Activated CD4-positive, CD25-positive, alpha-beta regulatory T cell (primary cell): ENCODE measurements at regions not wholly inside any gene's neighbourhood (a gene's known extent, or its start where the extent isn't known, plus 50 kb on each side); places are given as distances from the start of the nearest gene placed in this dataset.

Experiments
- DNase-seq, 4 experiments: peaks; one replicate each; lab custom pipeline; 2025; lab: John Stamatoyannopoulos, UW

- no peak for DNase-seq
Observed at GRCh38 chr1:2887941-2888855, 86.7 kb upstream of the TTC34 start.

GRCh38 chr1:2890221-2890850 is 88.8 kb upstream of the TTC34 start:
- DNase-seq = no peak

- no peak for DNase-seq
Observed at GRCh38 chr1:2891923-2892448, 90.5 kb upstream of the TTC34 start.

- DNase-seq = no peak
Observed at GRCh38 chr1:2893473-2894120, 92.1 kb upstream of the TTC34 start.

- DNase-seq = peak in 1 of 4 experiments; percentile 11
Observed at GRCh38 chr1:2894381-2895041, 93.0 kb upstream of the TTC34 start.

GRCh38 chr1:2896824-2897223 is 95.3 kb upstream of the TTC34 start:
- DNase-seq = no peak

- DNase-seq = no peak
Observed at GRCh38 chr1:2903226-2903625, 101.7 kb upstream of the TTC34 start.

- no peak for DNase-seq
Observed at GRCh38 chr1:2904191-2904590, 102.7 kb upstream of the TTC34 start.

- no peak for DNase-seq
Observed at GRCh38 chr1:2905356-2905755, 103.9 kb upstream of the TTC34 start.

GRCh38 chr1:2906085-2906484 is 104.6 kb upstream of the TTC34 start:
- DNase-seq = no peak

- DNase-seq = no peak
Observed at GRCh38 chr1:2906620-2907019, 105.1 kb upstream of the TTC34 start.

- no peak for DNase-seq
Observed at GRCh38 chr1:2907051-2907450, 105.6 kb upstream of the TTC34 start.

GRCh38 chr1:2908081-2908480 is 106.6 kb upstream of the TTC34 start:
- DNase-seq = no peak

GRCh38 chr1:2908561-2908960 is 107.1 kb upstream of the TTC34 start:
- no peak for DNase-seq

- no peak for DNase-seq
Observed at GRCh38 chr1:2909797-2910196, 108.3 kb upstream of the TTC34 start.

GRCh38 chr1:2910211-2910610 is 108.7 kb upstream of the TTC34 start:
- no peak for DNase-seq

- no peak for DNase-seq
Observed at GRCh38 chr1:2911421-2912178, 109.7 kb upstream of the ACTRT2 start.

GRCh38 chr1:2912424-2913061 is 108.7 kb upstream of the ACTRT2 start:
- no peak for DNase-seq

- DNase-seq = no peak
Observed at GRCh38 chr1:2913091-2913490, 108.2 kb upstream of the ACTRT2 start.

- no peak for DNase-seq
Observed at GRCh38 chr1:2914702-2915101, 106.6 kb upstream of the ACTRT2 start.

- no peak for DNase-seq
Observed at GRCh38 chr1:2916153-2916552, 105.1 kb upstream of the ACTRT2 start.
